Astrocyte (in vitro differentiated cells and primary cell): ENCODE measurements at regions not wholly inside any gene's neighbourhood (a gene's known extent, or its start where the extent isn't known, plus 50 kb on each side); places are given as distances from the start of the nearest gene placed in this dataset.

Experiments used
- DNase-seq: peaks from one replicate; pipeline ENCODE4 v3.0.0-alpha.2; 2010; ENCODE audit warnings: low read depth
- FAIRE-seq: peaks from 2 replicates; lab custom pipeline; 2011; peaks lifted over from hg19 to GRCh38; lab: Jason Lieb, UNC
- H2AFZ ChIP-seq: 2 replicates; pipeline ENCODE4 v1.6.0; 2012; ENCODE audit warnings: low read depth, low read length, inconsistent platforms
- H3K27ac ChIP-seq: 2 replicates; pipeline ENCODE4 v1.5.1; 2011; ENCODE audit warnings: low read depth, low read length, inconsistent platforms
- H3K27me3 ChIP-seq: 2 replicates; pipeline ENCODE4 v1.6.0; 2011; ENCODE audit warnings: low read length, inconsistent platforms; ENCODE audit not compliant: insufficient read depth
- H3K36me3 ChIP-seq: 2 replicates; pipeline ENCODE4 v1.5.1; 2011; ENCODE audit warnings: low read length, inconsistent platforms; ENCODE audit not compliant: insufficient read depth
- H3K4me1 ChIP-seq: 2 replicates; pipeline ENCODE4 v1.5.1; 2011; ENCODE audit warnings: low read length, inconsistent platforms; ENCODE audit not compliant: insufficient read depth
- H3K4me2 ChIP-seq: 2 replicates; pipeline ENCODE4 v1.6.0; 2012; ENCODE audit warnings: low read length, inconsistent platforms
- H3K4me3 ChIP-seq: 2 replicates; pipeline ENCODE4 v1.5.1; 2011; ENCODE audit warnings: low read depth, mild to moderate bottlenecking, low read length, inconsistent platforms; ENCODE audit not compliant: insufficient read depth
- H3K79me2 ChIP-seq: 2 replicates; pipeline ENCODE4 v1.6.0; 2012; ENCODE audit warnings: mild to moderate bottlenecking, low read length, inconsistent platforms; ENCODE audit not compliant: insufficient read depth
- H3K9ac ChIP-seq: 2 replicates; pipeline ENCODE4 v1.6.0; 2012; ENCODE audit warnings: mild to moderate bottlenecking, low read length, inconsistent platforms
- H3K9me3 ChIP-seq: 2 replicates; pipeline ENCODE4 v1.5.1; 2012; ENCODE audit warnings: low read depth, mild to moderate bottlenecking, low read length, inconsistent platforms; ENCODE audit not compliant: insufficient read depth
- H4K20me1 ChIP-seq: 2 replicates; pipeline ENCODE4 v1.6.0; 2012; ENCODE audit warnings: low read length, inconsistent platforms; ENCODE audit not compliant: insufficient read depth
- H3K27ac Mint-ChIP-seq: one replicate; pipeline ENCODE4 v1.8.0; 2021; ENCODE audit warnings: mild to moderate bottlenecking, mixed read lengths; ENCODE audit not compliant: unreplicated experiment
- H3K27me3 Mint-ChIP-seq: one replicate; pipeline ENCODE4 v1.8.0; 2021; ENCODE audit warnings: low read depth, mixed read lengths; ENCODE audit not compliant: unreplicated experiment
- H3K36me3 Mint-ChIP-seq: one replicate; pipeline ENCODE4 v1.8.0; 2021; ENCODE audit warnings: low read depth, mixed read lengths; ENCODE audit not compliant: unreplicated experiment
- H3K4me1 Mint-ChIP-seq: one replicate; pipeline ENCODE4 v1.8.0; 2021; ENCODE audit warnings: low read depth, mixed read lengths; ENCODE audit not compliant: unreplicated experiment
- H3K4me3 Mint-ChIP-seq: one replicate; pipeline ENCODE4 v1.8.0; 2021; ENCODE audit warnings: mild to moderate bottlenecking, moderate library complexity, mixed read lengths; ENCODE audit not compliant: unreplicated experiment
- H3K9me3 Mint-ChIP-seq: one replicate; pipeline ENCODE4 v1.8.0; 2021; ENCODE audit warnings: mild to moderate bottlenecking, mixed read lengths; ENCODE audit not compliant: unreplicated experiment
- EZH2 ChIP-seq: IDR thresholded peaks from 2 replicates; pipeline ENCODE4 v1.6.1; 2012; ENCODE audit warnings: mild to moderate bottlenecking, low read length, inconsistent platforms; ENCODE audit not compliant: insufficient read depth
- TF ChIP-seq, protein P1 (sequence below): IDR thresholded peaks from 2 replicates; pipeline ENCODE4 v1.5.1; 2011; ENCODE audit warnings: low read depth, mild to moderate bottlenecking, inconsistent platforms, low read length, moderate library complexity; ENCODE audit not compliant: insufficient read depth

DNA sequence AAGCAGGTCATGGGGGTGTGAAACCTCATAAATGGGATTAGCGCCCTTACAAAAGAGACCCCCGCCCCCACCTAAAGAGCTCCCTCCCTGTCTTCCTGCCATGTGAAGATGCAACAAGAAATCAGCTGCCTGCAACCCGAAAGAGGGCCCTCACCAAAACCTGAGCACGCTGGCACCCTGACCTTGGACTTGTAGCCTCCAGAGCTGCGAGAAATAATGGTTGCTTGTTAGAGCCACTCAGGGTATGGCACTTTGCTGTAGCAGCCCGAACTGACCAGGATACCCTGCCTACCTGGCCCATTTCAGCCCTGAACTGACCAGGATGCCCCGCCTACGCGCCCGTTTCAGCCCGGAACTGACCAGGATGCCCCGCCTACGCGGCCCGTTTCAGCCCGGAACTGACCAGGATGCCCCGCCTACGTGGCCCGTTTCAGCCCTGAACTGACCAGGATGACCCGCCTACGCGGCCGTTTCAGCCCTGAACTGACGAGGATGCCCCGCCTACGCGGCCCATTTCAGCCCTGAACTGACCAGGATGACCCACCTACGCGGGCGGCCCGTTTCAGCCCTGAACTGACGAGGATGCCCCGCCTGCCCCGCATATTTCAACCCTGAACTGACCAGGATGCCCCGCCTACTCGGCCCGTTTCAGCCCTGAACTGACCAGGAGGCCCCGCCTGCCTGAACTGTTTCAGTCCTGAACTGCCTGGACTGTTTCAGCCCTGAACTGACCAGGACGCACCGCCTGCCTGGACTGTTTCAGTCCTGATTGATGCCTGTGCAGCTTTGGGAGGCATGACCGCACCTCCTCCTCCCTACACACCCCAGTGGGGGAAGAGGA, 120.0 kb downstream of the UQCRFS1 start:
- H2AFZ ChIP-seq = no peak overlapping the region
- Mint-ChIP-seq H3K27ac (no peak overlapping the region), H3K4me1 (peaks cover 7% of the 10 kb centered on the region), H3K27me3 (peaks cover 15% of the 10 kb centered on the region), H3K36me3 (no peaks in the 10 kb centered on the region), H3K9me3 (peaks cover 4% of the 10 kb centered on the region), H3K4me3 (no peak overlapping the region)
- H3K4me2 ChIP-seq = no peak overlapping the region
- no peak overlapping the region for H3K4me3 ChIP-seq
- H3K4me1 ChIP-seq = no peaks in the 10 kb centered on the region
- no peaks in the 10 kb centered on the region for H3K36me3 ChIP-seq
- H3K27me3 ChIP-seq = no peaks in the 10 kb centered on the region
- no peak overlapping the region for H3K9ac ChIP-seq
- FAIRE-seq (no peak), DNase-seq (no peak)
- no peaks in the 10 kb centered on the region for H3K79me2 ChIP-seq
- H3K27ac ChIP-seq = no peak overlapping the region
- no peaks in the 10 kb centered on the region for H4K20me1 ChIP-seq
- peaks cover 17% of the 10 kb centered on the region for H3K9me3 ChIP-seq
- TF ChIP-seq, protein P1, sequence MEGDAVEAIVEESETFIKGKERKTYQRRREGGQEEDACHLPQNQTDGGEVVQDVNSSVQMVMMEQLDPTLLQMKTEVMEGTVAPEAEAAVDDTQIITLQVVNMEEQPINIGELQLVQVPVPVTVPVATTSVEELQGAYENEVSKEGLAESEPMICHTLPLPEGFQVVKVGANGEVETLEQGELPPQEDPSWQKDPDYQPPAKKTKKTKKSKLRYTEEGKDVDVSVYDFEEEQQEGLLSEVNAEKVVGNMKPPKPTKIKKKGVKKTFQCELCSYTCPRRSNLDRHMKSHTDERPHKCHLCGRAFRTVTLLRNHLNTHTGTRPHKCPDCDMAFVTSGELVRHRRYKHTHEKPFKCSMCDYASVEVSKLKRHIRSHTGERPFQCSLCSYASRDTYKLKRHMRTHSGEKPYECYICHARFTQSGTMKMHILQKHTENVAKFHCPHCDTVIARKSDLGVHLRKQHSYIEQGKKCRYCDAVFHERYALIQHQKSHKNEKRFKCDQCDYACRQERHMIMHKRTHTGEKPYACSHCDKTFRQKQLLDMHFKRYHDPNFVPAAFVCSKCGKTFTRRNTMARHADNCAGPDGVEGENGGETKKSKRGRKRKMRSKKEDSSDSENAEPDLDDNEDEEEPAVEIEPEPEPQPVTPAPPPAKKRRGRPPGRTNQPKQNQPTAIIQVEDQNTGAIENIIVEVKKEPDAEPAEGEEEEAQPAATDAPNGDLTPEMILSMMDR = no peak
- no peak for TF ChIP-seq EZH2

DNA sequence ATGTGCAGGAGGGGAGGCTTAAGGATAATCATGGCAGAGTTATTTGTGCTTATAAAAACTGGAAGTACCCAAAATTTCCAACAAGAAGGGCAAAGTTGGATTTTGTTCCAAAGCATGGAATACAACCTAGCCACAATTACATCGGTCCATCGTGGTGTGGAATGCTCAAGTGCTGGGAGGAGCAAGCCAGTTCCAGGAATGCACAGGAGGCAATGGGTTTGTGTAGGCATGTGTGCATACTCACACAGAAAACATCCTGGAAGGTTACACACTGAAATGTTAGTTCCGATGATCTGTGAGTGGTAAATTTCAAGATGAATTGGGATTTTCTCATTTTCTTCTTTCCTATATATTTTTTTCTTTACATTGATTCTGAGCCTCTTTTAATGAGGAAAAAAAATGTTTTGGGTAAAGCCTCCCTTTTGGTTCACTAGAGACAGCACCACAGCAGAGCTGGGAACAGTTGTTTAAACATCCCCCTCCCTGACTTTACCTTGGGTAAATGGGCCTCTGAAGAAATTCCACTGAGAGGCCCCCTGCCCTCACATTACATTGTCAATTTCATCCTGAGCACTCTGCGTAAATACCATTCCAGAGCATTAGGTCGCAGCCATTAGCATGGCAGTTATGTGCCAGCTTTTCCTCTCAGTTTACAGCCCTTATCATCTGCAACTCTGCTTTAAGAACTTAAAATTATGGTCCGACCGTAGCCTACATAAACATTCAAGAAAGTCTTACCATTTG, 122.0 kb downstream of the UQCRFS1 start:
- Histone ChIP-seq H3K4me3 (no peak overlapping the region), H4K20me1 (no peaks in the 10 kb centered on the region), H3K27ac (no peak overlapping the region), H3K4me2 (no peak overlapping the region), H3K4me1 (no peaks in the 10 kb centered on the region), H3K9me3 (peaks cover 15% of the 10 kb centered on the region), H3K9ac (no peak overlapping the region), H3K27me3 (no peaks in the 10 kb centered on the region), H3K79me2 (no peaks in the 10 kb centered on the region), H3K36me3 (no peaks in the 10 kb centered on the region), H2AFZ (no peak overlapping the region)
- FAIRE-seq = no peak
- Mint-ChIP-seq H3K9me3 (peaks cover 8% of the 10 kb centered on the region), H3K4me1 (peaks cover 7% of the 10 kb centered on the region), H3K4me3 (no peak overlapping the region), H3K36me3 (no peaks in the 10 kb centered on the region), H3K27ac (no peak overlapping the region), H3K27me3 (peaks cover 28% of the 10 kb centered on the region)
- TF ChIP-seq, protein P1 = no peak
- TF ChIP-seq EZH2 = no peak
- no peak for DNase-seq
